ENCODE measurements at regions not wholly inside any gene's neighbourhood (a gene's known extent, or its start where the extent isn't known, plus 50 kb on each side); places are given as distances from the start of the nearest gene placed in this dataset.

GRCh38 chr7:112891698-112892097, 101.5 kb upstream of the TMEM168 start:
- DNase-seq (ENCODE audit: extremely low read depth, low read depth): no peak
- TF ChIP-seq, protein P1, sequence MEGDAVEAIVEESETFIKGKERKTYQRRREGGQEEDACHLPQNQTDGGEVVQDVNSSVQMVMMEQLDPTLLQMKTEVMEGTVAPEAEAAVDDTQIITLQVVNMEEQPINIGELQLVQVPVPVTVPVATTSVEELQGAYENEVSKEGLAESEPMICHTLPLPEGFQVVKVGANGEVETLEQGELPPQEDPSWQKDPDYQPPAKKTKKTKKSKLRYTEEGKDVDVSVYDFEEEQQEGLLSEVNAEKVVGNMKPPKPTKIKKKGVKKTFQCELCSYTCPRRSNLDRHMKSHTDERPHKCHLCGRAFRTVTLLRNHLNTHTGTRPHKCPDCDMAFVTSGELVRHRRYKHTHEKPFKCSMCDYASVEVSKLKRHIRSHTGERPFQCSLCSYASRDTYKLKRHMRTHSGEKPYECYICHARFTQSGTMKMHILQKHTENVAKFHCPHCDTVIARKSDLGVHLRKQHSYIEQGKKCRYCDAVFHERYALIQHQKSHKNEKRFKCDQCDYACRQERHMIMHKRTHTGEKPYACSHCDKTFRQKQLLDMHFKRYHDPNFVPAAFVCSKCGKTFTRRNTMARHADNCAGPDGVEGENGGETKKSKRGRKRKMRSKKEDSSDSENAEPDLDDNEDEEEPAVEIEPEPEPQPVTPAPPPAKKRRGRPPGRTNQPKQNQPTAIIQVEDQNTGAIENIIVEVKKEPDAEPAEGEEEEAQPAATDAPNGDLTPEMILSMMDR (IDR thresholded peaks at IDR 0.05; ENCODE audit: low read depth, low read length, missing control alignments): no peak
- H3K4me3 ChIP-seq (replicated peaks; ENCODE audit: low read depth, low read length): no peak overlapping the region

DNA sequence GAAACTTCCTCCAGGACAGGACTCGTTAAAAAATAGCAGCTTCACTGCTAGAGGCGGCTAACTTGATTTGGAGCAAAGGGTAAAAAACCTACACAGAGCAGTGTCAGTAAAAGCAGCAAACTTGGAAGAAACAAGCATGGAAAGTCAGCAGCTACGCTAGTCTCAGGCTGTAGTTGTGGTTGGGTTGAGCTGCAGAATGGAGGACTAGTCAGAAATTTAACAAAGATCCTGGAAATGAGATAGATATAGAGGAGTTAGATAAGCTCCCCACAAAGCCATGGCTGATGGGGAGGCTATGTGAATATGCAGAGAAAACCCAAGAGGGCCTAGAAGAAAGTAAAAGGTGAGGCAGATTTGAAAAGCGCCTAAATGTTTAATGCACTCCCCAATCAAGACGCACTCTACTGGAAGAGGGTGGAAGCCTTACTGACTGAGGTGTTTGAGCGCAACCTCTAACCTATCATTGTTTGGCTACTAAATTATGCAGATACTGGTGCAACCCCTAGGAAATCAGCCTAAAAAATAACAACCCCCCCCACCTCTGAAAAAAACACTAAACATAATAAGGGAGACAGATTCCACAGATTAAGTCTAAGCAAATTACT, 99.7 kb upstream of the TMEM168 start:
- no peak for DNase-seq (ENCODE audit: extremely low read depth, low read depth)
- TF ChIP-seq, protein P1 (IDR thresholded peaks at IDR 0.05; ENCODE audit: low read depth, low read length, missing control alignments): no peak
- H3K4me3 ChIP-seq (replicated peaks; ENCODE audit: low read depth, low read length): no peak overlapping the region

GRCh38 chr7:112889268-112889667, 99.1 kb upstream of the TMEM168 start:
- TF ChIP-seq, protein P1 (IDR thresholded peaks at IDR 0.05; ENCODE audit: low read depth, low read length, missing control alignments): no peak
- DNase-seq (ENCODE audit: extremely low read depth, low read depth): no peak
- no peak overlapping the region for H3K4me3 ChIP-seq (replicated peaks; ENCODE audit: low read depth, low read length)

- TF ChIP-seq, protein P1 (IDR thresholded peaks at IDR 0.05; ENCODE audit: low read depth, low read length, missing control alignments): no peak
- H3K4me3 ChIP-seq (replicated peaks; ENCODE audit: low read depth, low read length): no peak overlapping the region
- DNase-seq (ENCODE audit: extremely low read depth, low read depth): no peak
These were observed 98.6 kb upstream of the TMEM168 start for GRCh38 chr7:112888781-112889180.

DNA sequence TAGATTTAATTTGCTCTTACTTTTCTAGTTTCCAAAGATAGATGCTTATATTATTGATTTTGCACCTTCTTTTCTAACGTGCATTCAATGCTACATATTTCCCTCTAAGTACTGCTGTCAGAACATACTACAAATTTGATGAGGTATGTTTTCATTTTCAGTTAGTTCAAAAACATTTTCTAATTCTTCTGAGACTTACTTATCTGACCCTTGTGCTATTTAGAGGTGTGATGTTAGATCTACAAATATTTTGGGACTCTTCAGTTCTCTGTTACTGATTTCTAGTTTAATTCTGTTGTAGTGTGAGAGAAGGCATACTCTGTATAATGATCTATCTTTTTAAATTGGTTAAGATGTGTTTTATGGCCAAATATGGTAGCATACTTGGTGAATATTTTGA, 97.8 kb upstream of the TMEM168 start:
- no peak for DNase-seq (ENCODE audit: extremely low read depth, low read depth)

DNA sequence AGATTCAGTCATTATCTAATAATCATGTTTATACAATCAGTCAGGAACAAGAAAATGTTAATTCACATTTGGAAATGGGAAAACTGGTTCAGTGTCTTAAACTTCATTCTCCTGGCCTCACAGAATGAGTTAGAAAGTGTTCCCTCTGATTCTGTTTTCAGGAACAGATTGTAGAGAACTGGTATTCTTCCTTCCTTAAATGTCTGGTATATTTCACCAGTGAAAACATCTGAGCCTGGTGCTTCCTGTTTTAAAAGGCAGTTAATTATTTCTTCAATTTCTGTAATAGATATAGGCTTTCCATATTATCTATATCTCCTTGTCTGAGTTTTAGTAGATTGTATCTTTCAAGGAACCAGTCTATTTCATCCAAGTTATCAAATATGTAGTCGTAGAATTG, 97.1 kb upstream of the TMEM168 start:
- TF ChIP-seq, protein P1 (IDR thresholded peaks at IDR 0.05; ENCODE audit: low read depth, low read length, missing control alignments): no peak
- no peak overlapping the region for H3K4me3 ChIP-seq (replicated peaks; ENCODE audit: low read depth, low read length)
- no peak for DNase-seq (ENCODE audit: extremely low read depth, low read depth)

More for the DNA sequence above, 97.8 kb upstream of the TMEM168 start:
- H3K4me3 ChIP-seq (replicated peaks; ENCODE audit: low read depth, low read length): no peak overlapping the region
- TF ChIP-seq, protein P1 (IDR thresholded peaks at IDR 0.05; ENCODE audit: low read depth, low read length, missing control alignments): no peak

GRCh38 chr7:112886208-112886607, 96.0 kb upstream of the TMEM168 start:
- TF ChIP-seq, protein P1 (IDR thresholded peaks at IDR 0.05; ENCODE audit: low read depth, low read length, missing control alignments): no peak
- no peak for DNase-seq (ENCODE audit: extremely low read depth, low read depth)
- no peak overlapping the region for H3K4me3 ChIP-seq (replicated peaks; ENCODE audit: low read depth, low read length)
